Astrocyte (in vitro differentiated cells and primary cell): ENCODE measurements at regions not wholly inside any gene's neighbourhood (a gene's known extent, or its start where the extent isn't known, plus 50 kb on each side); places are given as distances from the start of the nearest gene placed in this dataset.

Experiments used
- DNase-seq: peaks from one replicate; pipeline ENCODE4 v3.0.0-alpha.2; 2010; ENCODE audit warnings: low read depth
- FAIRE-seq: peaks from 2 replicates; lab custom pipeline; 2011; peaks lifted over from hg19 to GRCh38; lab: Jason Lieb, UNC
- H2AFZ ChIP-seq: 2 replicates; pipeline ENCODE4 v1.6.0; 2012; ENCODE audit warnings: low read depth, low read length, inconsistent platforms
- H3K27ac ChIP-seq: 2 replicates; pipeline ENCODE4 v1.5.1; 2011; ENCODE audit warnings: low read depth, low read length, inconsistent platforms
- H3K27me3 ChIP-seq: 2 replicates; pipeline ENCODE4 v1.6.0; 2011; ENCODE audit warnings: low read length, inconsistent platforms; ENCODE audit not compliant: insufficient read depth
- H3K36me3 ChIP-seq: 2 replicates; pipeline ENCODE4 v1.5.1; 2011; ENCODE audit warnings: low read length, inconsistent platforms; ENCODE audit not compliant: insufficient read depth
- H3K4me1 ChIP-seq: 2 replicates; pipeline ENCODE4 v1.5.1; 2011; ENCODE audit warnings: low read length, inconsistent platforms; ENCODE audit not compliant: insufficient read depth
- H3K4me2 ChIP-seq: 2 replicates; pipeline ENCODE4 v1.6.0; 2012; ENCODE audit warnings: low read length, inconsistent platforms
- H3K4me3 ChIP-seq: 2 replicates; pipeline ENCODE4 v1.5.1; 2011; ENCODE audit warnings: low read depth, mild to moderate bottlenecking, low read length, inconsistent platforms; ENCODE audit not compliant: insufficient read depth
- H3K79me2 ChIP-seq: 2 replicates; pipeline ENCODE4 v1.6.0; 2012; ENCODE audit warnings: mild to moderate bottlenecking, low read length, inconsistent platforms; ENCODE audit not compliant: insufficient read depth
- H3K9ac ChIP-seq: 2 replicates; pipeline ENCODE4 v1.6.0; 2012; ENCODE audit warnings: mild to moderate bottlenecking, low read length, inconsistent platforms
- H3K9me3 ChIP-seq: 2 replicates; pipeline ENCODE4 v1.5.1; 2012; ENCODE audit warnings: low read depth, mild to moderate bottlenecking, low read length, inconsistent platforms; ENCODE audit not compliant: insufficient read depth
- H4K20me1 ChIP-seq: 2 replicates; pipeline ENCODE4 v1.6.0; 2012; ENCODE audit warnings: low read length, inconsistent platforms; ENCODE audit not compliant: insufficient read depth
- H3K27ac Mint-ChIP-seq: one replicate; pipeline ENCODE4 v1.8.0; 2021; ENCODE audit warnings: mild to moderate bottlenecking, mixed read lengths; ENCODE audit not compliant: unreplicated experiment
- H3K27me3 Mint-ChIP-seq: one replicate; pipeline ENCODE4 v1.8.0; 2021; ENCODE audit warnings: low read depth, mixed read lengths; ENCODE audit not compliant: unreplicated experiment
- H3K36me3 Mint-ChIP-seq: one replicate; pipeline ENCODE4 v1.8.0; 2021; ENCODE audit warnings: low read depth, mixed read lengths; ENCODE audit not compliant: unreplicated experiment
- H3K4me1 Mint-ChIP-seq: one replicate; pipeline ENCODE4 v1.8.0; 2021; ENCODE audit warnings: low read depth, mixed read lengths; ENCODE audit not compliant: unreplicated experiment
- H3K4me3 Mint-ChIP-seq: one replicate; pipeline ENCODE4 v1.8.0; 2021; ENCODE audit warnings: mild to moderate bottlenecking, moderate library complexity, mixed read lengths; ENCODE audit not compliant: unreplicated experiment
- H3K9me3 Mint-ChIP-seq: one replicate; pipeline ENCODE4 v1.8.0; 2021; ENCODE audit warnings: mild to moderate bottlenecking, mixed read lengths; ENCODE audit not compliant: unreplicated experiment
- CTCF ChIP-seq: IDR thresholded peaks from 2 replicates; pipeline ENCODE4 v1.5.1; 2011; ENCODE audit warnings: low read depth, mild to moderate bottlenecking, inconsistent platforms, low read length, moderate library complexity; ENCODE audit not compliant: insufficient read depth
- EZH2 ChIP-seq: IDR thresholded peaks from 2 replicates; pipeline ENCODE4 v1.6.1; 2012; ENCODE audit warnings: mild to moderate bottlenecking, low read length, inconsistent platforms; ENCODE audit not compliant: insufficient read depth

- Histone ChIP-seq H3K79me2 (no peaks in the 10 kb centered on the region), H3K4me1 (peaks cover 7% of the 10 kb centered on the region), H3K27me3 (no peaks in the 10 kb centered on the region), H3K4me3 (no peak overlapping the region), H3K4me2 (no peak overlapping the region), H4K20me1 (no peaks in the 10 kb centered on the region), H3K27ac (peak overlapping the region; percentile 13), H2AFZ (no peak overlapping the region), H3K36me3 (no peaks in the 10 kb centered on the region), H3K9ac (no peak overlapping the region), H3K9me3 (no peaks in the 10 kb centered on the region)
- Mint-ChIP-seq H3K9me3 (no peaks in the 10 kb centered on the region), H3K4me1 (peaks cover 23% of the 10 kb centered on the region), H3K27me3 (no peaks in the 10 kb centered on the region), H3K4me3 (no peak overlapping the region), H3K36me3 (no peaks in the 10 kb centered on the region), H3K27ac (peak overlapping the region; percentile 43)
- TF ChIP-seq EZH2 (no peak), CTCF (no peak)
- FAIRE-seq (no peak), DNase-seq (no peak)
These were observed 388.4 kb downstream of the IRS1 start for GRCh38 chr2:226411205-226411604.

GRCh38 chr2:226410247-226410835, 389.3 kb downstream of the IRS1 start:
- H3K36me3 ChIP-seq, result no peaks in the 10 kb centered on the region
- FAIRE-seq (no peak), DNase-seq (no peak)
- H3K9ac ChIP-seq, result no peak overlapping the region
- no peak overlapping the region for H3K27ac ChIP-seq
- no peaks in the 10 kb centered on the region for H3K36me3 Mint-ChIP-seq
- H3K4me2 ChIP-seq, result no peak overlapping the region
- H4K20me1 ChIP-seq, result no peaks in the 10 kb centered on the region
- H3K27ac Mint-ChIP-seq, result peak overlapping the region; percentile 43
- H3K9me3 Mint-ChIP-seq, result no peaks in the 10 kb centered on the region
- no peak overlapping the region for H3K4me3 ChIP-seq
- H3K4me1 ChIP-seq, result peaks cover 7% of the 10 kb centered on the region
- H3K4me3 Mint-ChIP-seq, result no peak overlapping the region
- no peaks in the 10 kb centered on the region for H3K79me2 ChIP-seq
- no peak for TF ChIP-seq EZH2
- TF ChIP-seq CTCF, result no peak
- peaks cover 23% of the 10 kb centered on the region for H3K4me1 Mint-ChIP-seq
- no peaks in the 10 kb centered on the region for H3K27me3 ChIP-seq
- no peaks in the 10 kb centered on the region for H3K27me3 Mint-ChIP-seq
- H2AFZ ChIP-seq, result no peak overlapping the region
- no peaks in the 10 kb centered on the region for H3K9me3 ChIP-seq

- H3K4me3 Mint-ChIP-seq, result no peak overlapping the region
- Histone ChIP-seq H3K79me2 (no peaks in the 10 kb centered on the region), H3K27me3 (no peaks in the 10 kb centered on the region), H3K27ac (no peak overlapping the region), H3K36me3 (no peaks in the 10 kb centered on the region), H3K9me3 (no peaks in the 10 kb centered on the region), H2AFZ (no peak overlapping the region), H3K4me3 (no peak overlapping the region), H3K4me1 (peaks cover 7% of the 10 kb centered on the region), H4K20me1 (no peaks in the 10 kb centered on the region), H3K4me2 (no peak overlapping the region), H3K9ac (no peak overlapping the region)
- no peak for DNase-seq
- TF ChIP-seq CTCF, result no peak
- TF ChIP-seq EZH2, result no peak
- H3K27ac Mint-ChIP-seq, result no peak overlapping the region
- H3K27me3 Mint-ChIP-seq, result no peaks in the 10 kb centered on the region
- no peaks in the 10 kb centered on the region for H3K9me3 Mint-ChIP-seq
- no peak for FAIRE-seq
- H3K4me1 Mint-ChIP-seq, result peaks cover 23% of the 10 kb centered on the region
- no peaks in the 10 kb centered on the region for H3K36me3 Mint-ChIP-seq
These were observed 390.5 kb downstream of the IRS1 start for GRCh38 chr2:226409134-226409533.
